Mesenchymal stem cell (in vitro differentiated cells and primary cell): ENCODE measurements at regions not wholly inside any gene's neighbourhood (a gene's known extent, or its start where the extent isn't known, plus 50 kb on each side); places are given as distances from the start of the nearest gene placed in this dataset.

ENCODE experiments used
- DNase-seq: peaks from one replicate; pipeline ENCODE4 v3.0.0-alpha.2; 2013
- H2AFZ ChIP-seq: one replicate; pipeline ENCODE4 v1.6.1; 2013; ENCODE audit warnings: low read depth, mild to moderate bottlenecking, control low read depth, inconsistent platforms, low read length, moderate library complexity
- H2AK5ac ChIP-seq: 2 replicates; pipeline ENCODE4 v1.6.1; 2013; ENCODE audit warnings: low read length, moderate library complexity, mild to moderate bottlenecking, inconsistent platforms; ENCODE audit not compliant: severe bottlenecking
- H2BK120ac ChIP-seq: one replicate; pipeline ENCODE4 v1.6.1; 2013; ENCODE audit warnings: low read depth, mild to moderate bottlenecking, inconsistent platforms, low read length, moderate library complexity
- H2BK12ac ChIP-seq, 2 experiments: one replicate each; pipeline ENCODE4 v1.6.1; 2013; ENCODE audit warnings: inconsistent platforms in 2 of 2, low read length in 2 of 2, mild to moderate bottlenecking in 2 of 2, moderate library complexity in 2 of 2, control low read depth in 1 of 2
- H2BK15ac ChIP-seq: one replicate; pipeline ENCODE4 v1.6.1; 2013; ENCODE audit warnings: mild to moderate bottlenecking, low read depth, inconsistent platforms; ENCODE audit not compliant: poor library complexity, severe bottlenecking
- H2BK5ac ChIP-seq: 2 replicates; pipeline ENCODE4 v1.6.1; 2013; ENCODE audit warnings: low read depth, mild to moderate bottlenecking, low read length, control low read depth, inconsistent platforms; ENCODE audit not compliant: poor library complexity, severe bottlenecking
- H3K14ac ChIP-seq, 2 experiments: one replicate each; pipeline ENCODE4 v1.6.1; 2013; ENCODE audit warnings: inconsistent platforms in 2 of 2, low read length in 2 of 2, control low read depth in 1 of 2, mild to moderate bottlenecking in 1 of 2, moderate library complexity in 1 of 2
- H3K18ac ChIP-seq, 2 experiments: one replicate each; pipeline ENCODE4 v1.6.1; 2013; ENCODE audit warnings: inconsistent platforms in 2 of 2, low read length in 2 of 2, control low read depth in 1 of 2, low read depth in 1 of 2, mild to moderate bottlenecking in 1 of 2
- H3K23ac ChIP-seq, 2 experiments: one replicate each; pipeline ENCODE4 v1.6.1; 2013; ENCODE audit warnings: inconsistent platforms in 2 of 2, low read length in 2 of 2, mild to moderate bottlenecking in 2 of 2, moderate library complexity in 2 of 2, control low read depth in 1 of 2
- H3K27ac ChIP-seq: 2 replicates; pipeline ENCODE4 v1.5.1; 2013; ENCODE audit warnings: mild to moderate bottlenecking, moderate library complexity, low read length, control low read depth, inconsistent platforms; ENCODE audit not compliant: poor library complexity, severe bottlenecking
- H3K27me3 ChIP-seq, 2 experiments: 2 replicates each; pipeline versions ENCODE4 v1.6.1 to v1.7.0; 2013; ENCODE audit warnings: low read length in 2 of 2, mild to moderate bottlenecking in 2 of 2, moderate library complexity in 2 of 2, control low read depth in 1 of 2, inconsistent platforms in 1 of 2; ENCODE audit not compliant: control insufficient read depth in 1 of 2, insufficient read depth in 1 of 2
- H3K36me3 ChIP-seq, 2 experiments: 2 replicates each; pipeline versions ENCODE4 v1.6.1 to v1.7.0; 2013; ENCODE audit warnings: low read length in 2 of 2, control low read depth in 1 of 2, inconsistent platforms in 1 of 2, low read depth in 1 of 2, mild to moderate bottlenecking in 1 of 2; ENCODE audit not compliant: insufficient read depth in 2 of 2, control insufficient read depth in 1 of 2
- H3K4ac ChIP-seq, 2 experiments: one replicate each; pipeline ENCODE4 v1.6.1; 2013; ENCODE audit warnings: inconsistent platforms in 2 of 2, low read length in 2 of 2, mild to moderate bottlenecking in 2 of 2, moderate library complexity in 2 of 2, control low read depth in 1 of 2, low read depth in 1 of 2
- H3K4me1 ChIP-seq: 2 replicates; pipeline ENCODE4 v1.6.1; 2013; ENCODE audit warnings: low read depth, low read length, control low read depth; ENCODE audit not compliant: control insufficient read depth, insufficient read depth
- H3K4me2 ChIP-seq: 2 replicates; pipeline ENCODE4 v1.6.1; 2013; ENCODE audit warnings: low read length, mild to moderate bottlenecking, inconsistent platforms; ENCODE audit not compliant: poor library complexity, severe bottlenecking
- H3K4me3 ChIP-seq, 2 experiments: 2 replicates each; pipeline versions ENCODE4 v1.5.1 to v1.7.0; 2013; ENCODE audit warnings: low read length in 2 of 2, mild to moderate bottlenecking in 2 of 2, control low read depth in 1 of 2, low read depth in 1 of 2; ENCODE audit not compliant: insufficient read depth in 1 of 2
- H3K79me1 ChIP-seq: replicated peaks from 2 replicates; pipeline ENCODE4 v1.6.1; 2013; ENCODE audit warnings: mild to moderate bottlenecking, control low read depth, low read length, inconsistent platforms; ENCODE audit not compliant: poor library complexity, severe bottlenecking
- H3K9ac ChIP-seq: 2 replicates; pipeline ENCODE4 v1.7.0; 2013; ENCODE audit warnings: mild to moderate bottlenecking, low read length, moderate library complexity
- H3K9me3 ChIP-seq: 2 replicates; pipeline ENCODE4 v1.7.0; 2013; ENCODE audit warnings: mild to moderate bottlenecking, low read length; ENCODE audit not compliant: control insufficient read depth
- H4K8ac ChIP-seq: one replicate; pipeline ENCODE4 v1.6.1; 2013; ENCODE audit warnings: inconsistent platforms, mild to moderate bottlenecking, low read length, moderate library complexity
- H4K91ac ChIP-seq: one replicate; pipeline ENCODE4 v1.6.1; 2013; ENCODE audit warnings: mild to moderate bottlenecking, low read length, inconsistent platforms
- WGBS: methylation state at CpG from one replicate; pipeline ENCODE4 v1.1.7; 2013; ENCODE audit warnings: mixed read lengths; 5-methylcytosine and 5-hydroxymethylcytosine counted together

DNA sequence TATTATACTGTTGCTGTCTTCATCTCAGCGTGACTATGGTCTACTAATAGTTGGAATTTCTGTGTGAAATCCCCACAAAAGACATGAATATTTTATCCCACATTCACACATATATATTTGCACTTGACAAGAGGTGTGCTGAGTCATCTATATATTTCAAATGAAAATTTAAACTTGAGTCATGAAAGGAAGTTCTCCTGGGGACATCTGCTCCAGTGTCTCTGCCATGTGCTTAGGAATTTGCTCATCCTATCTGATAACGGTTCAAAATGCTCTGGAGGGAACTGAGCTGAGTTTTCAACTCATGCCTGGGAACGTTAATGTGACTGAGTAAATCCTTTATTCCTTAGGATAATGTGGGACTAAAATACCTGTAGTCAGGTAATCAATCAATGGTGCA is 326.2 kb upstream of the MEX3C start:
- H3K36me3 ChIP-seq: no peaks in the 10 kb centered on the region
- no peak overlapping the region for H3K23ac ChIP-seq
- H2AK5ac ChIP-seq: no peak overlapping the region
- H3K4me2 ChIP-seq: no peak overlapping the region
- H3K14ac ChIP-seq: no peak overlapping the region
- no peak overlapping the region for H3K4me3 ChIP-seq
- H3K9me3 ChIP-seq: no peaks in the 10 kb centered on the region
- no peak overlapping the region for H4K91ac ChIP-seq
- no peaks in the 10 kb centered on the region for H3K27me3 ChIP-seq
- H2BK12ac ChIP-seq: no peak overlapping the region
- no peak overlapping the region for H3K4ac ChIP-seq
- no peak overlapping the region for H2BK120ac ChIP-seq
- no peaks in the 10 kb centered on the region for H3K79me1 ChIP-seq
- H2AFZ ChIP-seq: no peak overlapping the region
- H2BK15ac ChIP-seq: no peak overlapping the region
- no peak overlapping the region for H3K18ac ChIP-seq
- 36% methylated on average over 2 of the region's 3 CpGs for WGBS
- no peak overlapping the region for H3K9ac ChIP-seq
- H2BK5ac ChIP-seq: no peak overlapping the region
- no peak for DNase-seq
- no peak overlapping the region for H4K8ac ChIP-seq
- H3K27ac ChIP-seq: no peak overlapping the region
- no peaks in the 10 kb centered on the region for H3K4me1 ChIP-seq

DNA sequence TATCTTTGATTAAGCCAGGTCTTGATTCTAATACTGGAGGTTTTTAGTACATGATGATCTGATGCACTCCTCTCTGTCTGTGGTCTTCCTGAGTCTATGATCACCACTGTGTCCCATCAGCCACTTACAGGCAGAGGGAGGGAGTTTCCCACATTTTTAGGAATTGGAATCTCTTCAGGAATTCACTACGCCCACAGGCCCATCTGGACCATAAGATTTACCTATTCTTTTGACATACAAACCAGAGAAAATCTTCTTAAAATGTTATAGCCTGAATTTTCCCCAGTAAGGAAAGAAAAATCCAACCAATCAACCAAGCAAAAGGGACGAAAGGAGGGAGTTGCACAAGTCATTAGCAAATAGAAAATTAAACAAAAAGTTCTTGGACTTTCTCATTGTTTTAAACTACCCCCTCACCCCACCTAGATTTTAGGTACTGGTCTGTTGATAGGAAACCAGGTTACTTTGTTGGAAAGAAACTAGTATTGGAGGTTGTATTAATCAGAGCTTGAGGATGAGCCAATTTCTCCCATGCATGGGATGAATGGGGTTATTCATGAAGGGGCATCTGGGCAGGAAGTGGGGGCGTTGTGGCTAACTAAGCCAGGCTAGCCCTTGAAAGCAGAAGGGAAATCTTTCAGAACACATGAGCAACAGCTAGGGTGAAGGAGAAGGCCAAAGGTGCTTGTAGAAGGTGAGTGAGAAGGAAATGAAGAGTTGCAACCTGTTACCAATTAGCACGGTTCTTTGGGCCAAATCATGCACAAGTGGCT is 328.2 kb upstream of the MEX3C start:
- WGBS: 60% methylated on average over 3 of the region's 4 CpGs

DNA sequence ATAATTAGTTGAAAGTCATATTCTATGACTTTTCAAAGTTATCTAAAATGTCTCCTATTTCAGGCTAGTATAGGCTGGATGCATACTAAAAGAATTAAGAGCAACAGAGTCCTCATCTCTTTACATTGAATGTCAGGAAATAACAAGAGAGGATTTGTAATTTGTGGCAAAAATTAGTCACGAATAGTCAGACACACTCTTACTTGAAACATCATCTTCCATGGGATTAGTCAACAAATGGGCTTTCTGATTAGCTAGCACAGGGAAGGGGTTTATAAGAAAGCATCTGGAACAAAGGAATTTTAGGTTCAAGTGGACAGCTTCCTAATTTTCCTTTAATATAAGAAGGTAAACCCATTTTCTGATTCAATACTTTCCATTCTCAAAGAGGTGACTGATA is 330.3 kb upstream of the MEX3C start:
- Histone ChIP-seq H3K36me3 (no peaks in the 10 kb centered on the region), H4K91ac (no peak overlapping the region), H3K14ac (no peak overlapping the region), H2BK15ac (no peak overlapping the region), H2BK12ac (no peak overlapping the region), H3K9me3 (no peaks in the 10 kb centered on the region), H3K4me2 (no peak overlapping the region), H2BK5ac (no peak overlapping the region), H3K27ac (no peak overlapping the region), H3K27me3 (no peaks in the 10 kb centered on the region), H3K9ac (no peak overlapping the region), H3K23ac (no peak overlapping the region), H2AFZ (no peak overlapping the region), H3K4me1 (no peaks in the 10 kb centered on the region), H3K4me3 (no peak overlapping the region), H2BK120ac (no peak overlapping the region), H3K18ac (no peak overlapping the region), H3K4ac (no peak overlapping the region), H3K79me1 (no peaks in the 10 kb centered on the region), H2AK5ac (no peak overlapping the region), H4K8ac (no peak overlapping the region)
- WGBS: no CpG with 5 or more reads among the region's 1 CpG
- DNase-seq: no peak

More for the DNA sequence above, 328.2 kb upstream of the MEX3C start:
- Histone ChIP-seq H2BK120ac (no peak overlapping the region), H3K14ac (no peak overlapping the region), H3K4me3 (no peak overlapping the region), H3K36me3 (no peaks in the 10 kb centered on the region), H3K9me3 (no peaks in the 10 kb centered on the region), H3K9ac (no peak overlapping the region), H4K8ac (no peak overlapping the region), H3K4ac (no peak overlapping the region), H3K27ac (no peak overlapping the region), H3K18ac (no peak overlapping the region), H3K4me2 (no peak overlapping the region), H2AK5ac (no peak overlapping the region), H3K79me1 (no peaks in the 10 kb centered on the region), H2BK12ac (no peak overlapping the region), H2BK5ac (no peak overlapping the region), H2AFZ (no peak overlapping the region), H2BK15ac (no peak overlapping the region), H3K27me3 (no peaks in the 10 kb centered on the region), H3K23ac (no peak overlapping the region), H3K4me1 (no peaks in the 10 kb centered on the region), H4K91ac (no peak overlapping the region)
- DNase-seq: no peak

DNA sequence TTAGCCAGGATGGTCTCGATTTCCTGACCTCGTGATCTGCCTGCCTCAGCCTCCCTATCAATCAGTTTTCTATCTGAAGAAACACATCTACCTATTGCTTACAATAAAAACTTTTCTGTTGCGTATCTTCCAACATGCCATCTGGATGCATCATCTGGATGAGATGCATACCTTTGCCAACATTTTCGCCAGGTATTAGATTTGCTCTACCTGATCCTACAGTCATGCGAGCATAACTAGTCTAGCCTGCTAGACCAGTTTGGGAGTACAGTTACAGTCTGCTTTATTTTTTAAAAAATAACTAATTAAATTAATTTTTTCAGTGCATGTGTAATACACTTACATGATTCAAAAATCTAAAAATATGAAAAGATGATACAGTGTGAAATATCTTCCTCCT is 334.0 kb upstream of the MEX3C start:
- no peak overlapping the region for H3K9ac ChIP-seq
- H2AK5ac ChIP-seq: no peak overlapping the region
- no peak overlapping the region for H3K4me3 ChIP-seq
- no peak overlapping the region for H3K14ac ChIP-seq
- no peak overlapping the region for H2BK12ac ChIP-seq
- no peaks in the 10 kb centered on the region for H3K4me1 ChIP-seq
- no peak overlapping the region for H3K4me2 ChIP-seq
- no peak for DNase-seq
- WGBS: 87% methylated on average over 5 of the region's 5 CpGs
- H3K18ac ChIP-seq: no peak overlapping the region
- no peak overlapping the region for H3K4ac ChIP-seq
- H4K91ac ChIP-seq: no peak overlapping the region
- H4K8ac ChIP-seq: no peak overlapping the region
- no peaks in the 10 kb centered on the region for H3K36me3 ChIP-seq
- no peak overlapping the region for H2AFZ ChIP-seq
- H2BK5ac ChIP-seq: no peak overlapping the region
- no peak overlapping the region for H3K27ac ChIP-seq
- no peak overlapping the region for H2BK120ac ChIP-seq
- no peaks in the 10 kb centered on the region for H3K9me3 ChIP-seq
- H3K79me1 ChIP-seq: no peaks in the 10 kb centered on the region
- no peaks in the 10 kb centered on the region for H3K27me3 ChIP-seq
- no peak overlapping the region for H2BK15ac ChIP-seq
- H3K23ac ChIP-seq: no peak overlapping the region
